HT1080 (cell line): ENCODE measurements at regions not wholly inside any gene's neighbourhood (a gene's known extent, or its start where the extent isn't known, plus 50 kb on each side); places are given as distances from the start of the nearest gene placed in this dataset.
"Not testable (repeated sequence)": the region's sequence is repeated elsewhere in the genome, so short reads cannot be mapped to it uniquely, and the experiment has no call there.

Source experiments
- DNase-seq: peaks from one replicate; pipeline ENCODE4 v3.0.0-alpha.2; 2015; ENCODE audit warnings: low read depth

DNA sequence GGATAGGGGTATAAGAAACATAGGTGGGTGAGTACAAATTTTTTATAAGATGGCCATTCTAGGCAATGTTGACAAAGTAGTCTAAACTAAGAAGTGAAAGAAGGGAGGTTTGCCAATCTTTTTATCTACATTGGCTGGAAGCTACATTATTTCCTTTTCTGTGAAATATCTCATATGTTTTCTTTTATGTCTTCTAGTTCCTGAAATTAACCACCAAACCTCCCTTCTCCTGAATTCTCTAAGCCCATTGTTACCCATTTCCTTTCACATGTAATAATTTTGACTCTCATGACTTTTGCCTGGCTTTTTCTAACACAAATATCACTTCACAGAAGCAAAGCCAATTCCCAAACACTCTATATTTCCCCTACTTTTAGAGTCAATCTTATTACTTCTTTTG, 496.2 kb upstream of the JAG1 start:
- no peak for DNase-seq

DNA sequence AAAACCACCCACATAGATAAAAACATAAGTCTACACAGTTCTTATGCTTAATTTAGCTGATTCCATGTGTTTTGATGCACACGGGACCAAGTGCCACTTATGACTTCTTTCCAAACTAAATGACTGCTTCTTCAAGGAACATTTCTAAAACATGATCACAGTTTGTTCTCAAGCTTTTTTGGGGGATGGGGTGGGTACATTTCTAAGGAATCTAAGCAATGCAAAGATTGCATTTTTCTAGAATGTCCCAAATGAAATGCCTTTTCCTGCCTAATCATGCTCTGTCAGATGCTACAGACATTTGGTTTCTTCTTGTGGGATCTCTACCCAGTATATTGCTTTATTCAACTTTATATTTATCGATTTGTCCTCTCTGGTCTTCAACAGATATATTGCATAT, 496.8 kb upstream of the JAG1 start:
- no peak for DNase-seq

DNA sequence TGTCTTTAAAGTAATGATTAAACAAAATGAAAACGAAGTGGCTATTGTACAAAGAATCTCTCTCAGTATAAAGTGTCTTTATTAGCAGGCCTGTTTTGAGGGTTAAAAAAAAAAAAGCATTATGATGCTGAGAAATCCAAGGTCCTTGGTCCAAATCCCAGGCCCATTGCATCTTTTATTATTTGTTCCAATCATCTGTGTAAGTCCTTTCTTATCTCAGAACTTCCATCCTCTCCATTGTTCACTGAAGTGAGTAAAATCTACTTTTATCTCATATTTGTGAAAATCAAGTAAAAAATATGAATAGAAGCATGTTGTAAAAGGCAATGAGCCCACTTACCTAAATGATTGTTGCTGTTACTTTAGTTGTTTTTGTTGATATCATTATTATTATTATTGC, 499.1 kb upstream of the JAG1 start:
- no peak for DNase-seq

DNA sequence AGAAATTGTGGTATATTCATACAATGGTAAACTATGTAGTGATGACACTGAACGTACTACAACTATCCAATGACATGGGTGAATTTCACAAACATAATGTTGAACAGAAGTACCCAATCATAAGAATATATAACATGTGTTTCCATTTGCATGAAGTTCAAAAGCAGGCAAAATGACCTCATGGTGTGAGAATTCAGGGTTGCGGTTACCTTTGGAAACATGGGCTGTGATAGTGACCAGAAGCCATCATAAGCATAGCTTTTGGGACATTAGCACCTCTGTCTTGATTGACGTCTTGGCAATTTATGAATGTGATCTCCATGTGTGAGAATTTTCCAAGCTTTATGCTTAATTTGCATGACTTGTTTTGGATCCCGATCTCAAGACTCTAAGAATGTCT, 500.1 kb upstream of the JAG1 start:
- DNase-seq: no peak

DNA sequence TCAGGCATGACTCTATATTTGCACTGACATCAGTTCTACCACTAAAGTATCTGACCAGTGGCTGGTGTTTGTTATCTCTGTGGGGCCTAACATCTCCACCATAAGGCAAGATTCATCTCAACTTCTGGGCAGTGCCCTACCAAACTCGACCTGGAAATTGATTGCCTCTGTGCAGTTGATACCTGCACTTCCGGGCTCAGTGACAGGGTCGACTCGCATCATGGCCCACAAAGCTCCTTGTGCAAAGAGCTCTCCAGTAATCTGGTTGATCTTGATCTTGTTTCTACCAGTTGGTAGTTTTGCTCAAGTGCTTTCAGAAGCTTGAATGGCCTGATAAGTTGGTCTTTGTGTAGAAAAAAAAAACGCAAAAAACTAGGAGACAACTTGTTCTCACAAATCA, 501.1 kb upstream of the JAG1 start:
- DNase-seq: no peak

DNA sequence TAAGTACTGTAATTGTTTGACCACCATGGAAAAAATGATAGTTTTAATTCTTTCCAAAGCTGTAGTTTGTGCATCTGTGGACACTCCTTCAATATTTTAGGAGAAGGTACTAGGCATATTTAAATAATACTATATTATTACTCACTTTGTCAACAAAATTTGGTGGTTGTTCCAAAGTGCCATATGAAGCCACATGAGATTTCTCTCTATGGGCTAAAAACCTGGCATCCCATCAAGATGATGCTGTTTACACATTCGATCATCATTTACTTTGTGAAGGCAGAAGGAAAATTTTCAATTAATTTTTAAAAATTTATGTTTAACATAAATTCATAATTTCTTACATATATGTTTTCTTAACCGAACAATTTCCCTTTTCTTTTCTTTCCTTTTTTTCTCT, 502.6 kb upstream of the JAG1 start:
- no peak for DNase-seq

- DNase-seq: peak; percentile 95
These were observed 505.3 kb upstream of the JAG1 start for GRCh38 chr20:11178946-11179654.

GRCh38 chr20:11180186-11180585, 506.4 kb upstream of the JAG1 start:
- no peak for DNase-seq

- DNase-seq: not testable (repeated sequence)
These were observed 507.3 kb upstream of the JAG1 start for GRCh38 chr20:11181129-11181528.

DNA sequence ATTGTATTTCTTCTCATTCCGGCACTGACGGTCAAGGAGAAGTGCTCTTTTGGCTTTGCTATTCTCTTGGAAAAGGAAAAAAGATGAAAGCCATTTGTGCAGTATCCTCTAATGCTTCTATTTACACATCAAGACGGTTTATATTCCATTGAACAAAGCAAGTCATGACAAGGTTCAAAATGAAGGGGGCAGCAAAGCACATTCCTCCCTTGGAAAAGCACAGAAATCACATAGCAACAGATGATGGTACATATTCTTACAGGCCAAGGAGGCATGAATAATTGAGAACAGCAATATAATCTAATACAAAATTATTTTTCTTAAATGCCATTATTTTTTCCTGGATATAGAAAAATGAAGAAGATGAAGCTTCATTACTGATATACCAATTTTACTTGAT, 508.2 kb upstream of the JAG1 start:
- DNase-seq: no peak

DNA sequence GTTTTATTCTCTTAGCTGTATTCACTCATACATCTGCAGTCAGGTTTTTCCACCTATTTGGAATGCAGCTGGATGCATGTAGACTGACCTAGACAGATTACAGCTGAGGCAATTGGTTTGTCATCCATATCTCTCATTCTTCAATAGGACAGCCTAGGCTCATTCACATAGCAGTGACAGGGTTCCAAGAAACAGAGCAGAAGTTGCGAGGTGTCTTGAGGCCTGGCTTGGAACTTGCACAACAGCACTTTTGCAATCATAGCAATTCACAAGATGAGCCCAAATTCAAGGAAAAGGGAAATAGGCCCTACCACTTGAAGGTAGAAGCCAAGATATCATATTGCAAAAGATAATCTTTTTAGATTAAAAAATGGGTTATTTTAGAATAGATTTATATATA, 508.9 kb upstream of the JAG1 start:
- no peak for DNase-seq

GRCh38 chr20:11186301-11187008, 512.7 kb upstream of the JAG1 start:
- DNase-seq: no peak

GRCh38 chr20:11188843-11189603, 515.2 kb upstream of the JAG1 start:
- no peak for DNase-seq

GRCh38 chr20:11190741-11191140, 516.9 kb upstream of the JAG1 start:
- DNase-seq: no peak

GRCh38 chr20:11192106-11192505, 518.3 kb upstream of the JAG1 start:
- no peak for DNase-seq

DNA sequence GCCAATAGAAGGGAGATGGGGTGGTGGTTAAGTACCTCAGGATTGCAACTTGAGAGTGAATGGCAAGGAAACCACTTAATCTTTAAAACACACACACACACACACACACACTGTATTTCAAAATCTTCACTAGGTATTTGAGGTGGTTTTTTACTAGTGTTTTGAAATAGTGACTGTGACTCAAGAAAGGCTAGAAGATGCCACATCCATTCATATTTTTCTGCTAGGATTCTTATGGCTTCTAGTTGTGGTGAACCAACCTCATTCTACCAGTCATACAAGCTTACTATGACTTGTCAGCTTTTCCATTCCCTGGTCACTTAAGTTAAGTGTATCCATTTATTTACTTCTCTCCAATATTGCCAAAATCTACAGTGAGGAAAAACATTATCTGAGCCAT, 519.4 kb upstream of the JAG1 start:
- DNase-seq: peak; percentile 21

DNA sequence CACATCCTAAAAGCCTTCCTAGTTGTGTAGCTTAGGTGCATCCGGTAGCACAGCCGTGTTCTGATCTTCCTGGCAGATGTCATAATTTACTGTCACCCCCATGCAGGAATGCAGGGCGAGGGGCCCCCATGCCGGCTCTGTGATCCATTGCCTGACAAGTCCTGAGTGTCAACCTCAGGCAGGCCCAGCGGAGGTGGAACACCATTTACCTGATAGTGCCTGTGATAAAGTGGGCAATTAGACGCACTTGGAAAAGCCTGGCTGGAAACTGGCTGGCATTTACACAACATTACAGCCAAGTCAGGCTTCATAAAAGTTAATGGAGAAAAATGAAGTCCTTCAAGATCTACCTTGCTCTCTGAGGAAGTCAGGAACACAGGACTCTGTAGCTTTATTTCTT, 521.4 kb upstream of the JAG1 start:
- no peak for DNase-seq

DNA sequence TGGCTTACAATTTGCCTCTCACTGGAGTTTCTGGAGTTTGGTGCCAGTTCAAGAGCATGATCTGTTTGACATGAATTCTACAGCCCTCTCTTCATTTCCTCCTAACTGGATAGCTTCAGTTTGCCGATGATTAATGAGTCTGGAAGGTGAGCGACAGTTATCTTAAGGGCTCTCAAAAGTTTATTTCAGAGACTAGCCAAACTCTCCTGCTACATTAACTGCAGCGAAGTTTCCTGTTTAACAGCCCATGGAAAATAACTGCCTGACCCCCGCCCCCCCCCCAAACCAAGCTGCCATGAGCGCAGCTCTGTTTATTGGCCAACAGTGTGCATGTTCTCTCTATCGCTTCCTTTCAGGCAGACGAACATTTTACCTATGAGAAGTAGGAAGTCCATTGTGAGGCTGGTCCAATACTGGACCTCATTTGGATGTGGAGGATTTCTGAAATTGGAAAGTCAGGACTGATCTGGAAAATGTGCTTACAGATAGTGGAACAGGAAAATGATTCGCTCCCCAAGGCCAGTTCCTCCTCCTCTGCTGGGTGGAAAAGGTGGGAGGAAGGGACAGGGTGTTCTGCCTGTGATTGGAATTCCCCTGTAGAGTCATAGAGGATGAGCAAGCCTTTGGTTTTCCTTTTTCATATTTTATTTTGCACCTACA, 522.2 kb upstream of the JAG1 start:
- DNase-seq: peak; percentile 74

GRCh38 chr20:11197851-11198250, 524.1 kb upstream of the JAG1 start:
- DNase-seq: no peak

DNA sequence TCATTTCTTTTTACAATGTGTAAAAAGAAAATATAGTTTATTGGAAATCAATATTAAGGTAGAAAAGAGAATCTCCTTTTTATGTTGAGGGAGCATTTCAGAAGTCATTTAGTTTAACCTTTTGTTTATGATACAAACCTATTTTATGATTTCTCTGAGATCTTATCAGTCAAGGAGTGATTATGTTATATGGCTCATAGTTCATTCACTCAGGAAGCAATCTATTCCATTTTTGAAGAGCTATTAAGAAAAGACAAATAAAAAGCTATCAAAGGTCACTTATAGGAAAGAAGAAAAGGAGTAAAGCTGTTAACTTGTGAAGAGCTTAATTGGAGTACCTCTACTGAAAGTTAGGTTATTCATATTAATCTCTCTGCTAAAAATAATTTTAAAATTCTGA, 526.6 kb upstream of the JAG1 start:
- no peak for DNase-seq

GRCh38 chr20:11204926-11205768, 531.3 kb upstream of the JAG1 start:
- peak; percentile 57 for DNase-seq
